Skin epidermis (tissue), 12 donors: ENCODE measurements at regions not wholly inside any gene's neighbourhood (a gene's known extent, or its start where the extent isn't known, plus 50 kb on each side); places are given as distances from the start of the nearest gene placed in this dataset.
"Not testable (repeated sequence)": the region's sequence is repeated elsewhere in the genome, so short reads cannot be mapped to it uniquely, and the experiment has no call there.

Source experiments
- H3K27ac ChIP-seq, 21 experiments: fragments of 200-600 bp; sonication (generic) in 11 of 21; one replicate each; pipeline ENCODE4 v1.5.0; 2020; ENCODE audit warnings: mild to moderate bottlenecking in 3 of 21, inconsistent platforms in 2 of 21, moderate library complexity in 2 of 21
- H3K4me3 ChIP-seq, 7 experiments: fragments of 200-600 bp; sonication (generic) in 2 of 7; one replicate each; pipeline ENCODE4 v1.5.0; 2020; ENCODE audit warnings: inconsistent platforms in 2 of 7, mild to moderate bottlenecking in 2 of 7, moderate library complexity in 1 of 7

DNA sequence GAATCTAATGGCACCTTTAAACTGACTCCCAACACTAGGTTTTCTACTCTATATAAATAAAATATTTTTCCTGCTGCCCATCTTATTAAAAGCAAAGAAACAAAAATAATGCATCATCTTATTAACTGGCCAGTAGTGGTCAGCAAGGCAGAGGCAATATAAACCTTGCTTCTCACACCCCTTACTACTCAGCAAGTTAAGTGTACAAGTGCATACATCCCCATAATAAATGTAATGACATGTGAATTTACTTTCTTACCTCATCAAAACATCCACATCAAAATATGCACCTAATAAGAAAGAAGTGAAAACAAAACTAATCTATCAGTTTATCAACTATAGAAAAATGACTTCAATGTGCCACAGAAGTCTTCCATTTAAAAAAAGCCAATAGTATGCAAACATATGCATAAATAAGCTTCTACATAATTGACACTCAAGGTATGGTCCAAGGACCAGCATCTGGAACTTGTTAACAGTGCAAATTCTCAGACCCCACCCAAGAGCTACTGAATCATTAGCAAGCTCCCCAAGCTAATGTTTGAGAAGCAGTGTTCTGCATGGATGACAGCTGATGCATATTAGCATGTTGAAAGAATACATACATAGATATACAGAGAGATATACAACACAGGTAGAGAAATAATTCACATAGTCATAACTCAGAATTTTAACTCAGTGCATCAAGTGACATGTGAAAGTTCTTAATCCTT lies 182.7 kb downstream of the C7orf25 start:
- Histone ChIP-seq H3K4me3 (no peak overlapping the region), H3K27ac (no peak overlapping the region)

GRCh38 chr7:42727451-42727850 lies 184.4 kb downstream of the C7orf25 start:
- Histone ChIP-seq H3K4me3 (no peak overlapping the region), H3K27ac (no peak overlapping the region)

GRCh38 chr7:42726066-42726785 lies 185.6 kb downstream of the C7orf25 start:
- Histone ChIP-seq H3K27ac (peak overlapping the region in 4 of 21 experiments; percentile 17 to 50 (median 38)), H3K4me3 (no peak overlapping the region)

DNA sequence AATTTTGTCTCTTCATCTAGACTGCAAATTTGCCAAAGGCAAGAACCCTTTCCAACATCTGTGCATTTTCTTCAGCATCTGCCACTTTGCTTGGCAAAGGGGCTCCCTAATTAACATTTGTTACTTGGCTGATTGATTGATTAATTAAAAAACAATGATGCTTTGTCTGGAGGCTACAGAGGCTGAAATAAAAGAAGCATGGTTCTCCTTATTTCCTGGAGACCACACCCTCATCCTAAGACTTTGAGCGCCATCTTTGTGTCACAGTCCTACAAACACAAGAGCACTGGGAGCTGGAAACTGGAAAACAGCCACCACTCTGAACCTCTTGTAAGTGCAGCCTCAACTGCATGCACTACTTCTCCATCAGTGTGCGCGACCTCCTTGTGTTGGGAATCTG lies 189.2 kb downstream of the C7orf25 start:
- Histone ChIP-seq H3K4me3 (no peak overlapping the region), H3K27ac (no peak overlapping the region)

- Histone ChIP-seq H3K27ac (no peak overlapping the region), H3K4me3 (no peak overlapping the region)
Observed at GRCh38 chr7:42722198-42722597, 189.7 kb downstream of the C7orf25 start.

GRCh38 chr7:42720991-42721796 lies 190.7 kb downstream of the C7orf25 start:
- H3K4me3 ChIP-seq, result no peak overlapping the region
- H3K27ac ChIP-seq, result peak overlapping the region in 1 of 21 experiments; percentile 10

GRCh38 chr7:42720012-42720411 lies 191.9 kb downstream of the C7orf25 start:
- Histone ChIP-seq H3K27ac (no peak overlapping the region), H3K4me3 (no peak overlapping the region)

DNA sequence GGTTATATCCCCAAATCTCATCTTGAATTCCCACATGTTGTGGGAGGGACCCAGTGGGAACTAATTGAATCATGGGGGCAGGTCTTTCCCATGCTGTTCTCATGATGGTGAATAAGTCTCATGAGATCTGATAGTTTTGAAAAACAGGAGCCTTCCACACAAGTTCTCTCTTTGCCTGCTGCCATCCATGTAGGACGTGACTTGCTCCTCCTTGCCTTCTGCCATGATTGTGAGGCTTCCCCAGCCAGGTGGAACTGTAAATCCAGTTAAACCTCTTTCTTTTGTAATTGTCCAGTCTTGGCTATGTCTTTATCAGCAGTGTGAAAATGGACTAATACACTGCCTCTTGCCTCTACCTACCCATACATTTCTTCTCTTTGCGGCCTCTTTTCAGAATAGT lies 193.4 kb downstream of the C7orf25 start:
- not testable (repeated sequence) for H3K27ac ChIP-seq, H3K4me3 ChIP-seq

DNA sequence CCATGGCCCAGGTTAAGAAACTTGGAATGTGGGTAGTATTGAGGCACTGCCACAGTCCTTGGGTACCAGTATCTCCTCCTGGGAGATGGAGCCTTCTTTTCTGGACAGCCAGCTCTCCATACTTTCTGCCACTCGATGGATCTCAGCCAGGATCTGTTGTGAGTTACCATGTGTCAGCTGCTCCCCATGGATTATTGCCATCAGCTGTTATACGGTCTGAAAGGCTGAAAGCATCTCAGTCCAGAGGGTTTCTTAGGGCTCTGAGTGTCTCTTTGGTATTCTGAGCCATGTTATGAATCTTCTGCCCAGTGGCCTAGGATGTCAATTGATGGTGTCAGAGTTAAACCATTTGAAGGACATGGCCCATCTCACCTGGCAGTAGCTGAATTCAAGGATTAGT lies 197.5 kb downstream of the C7orf25 start:
- H3K4me3 ChIP-seq, result no peak overlapping the region
- H3K27ac ChIP-seq, result no peak overlapping the region

- H3K4me3 ChIP-seq, result no peak overlapping the region
- no peak overlapping the region for H3K27ac ChIP-seq
Observed at GRCh38 chr7:42709284-42709683, 202.6 kb downstream of the C7orf25 start.

DNA sequence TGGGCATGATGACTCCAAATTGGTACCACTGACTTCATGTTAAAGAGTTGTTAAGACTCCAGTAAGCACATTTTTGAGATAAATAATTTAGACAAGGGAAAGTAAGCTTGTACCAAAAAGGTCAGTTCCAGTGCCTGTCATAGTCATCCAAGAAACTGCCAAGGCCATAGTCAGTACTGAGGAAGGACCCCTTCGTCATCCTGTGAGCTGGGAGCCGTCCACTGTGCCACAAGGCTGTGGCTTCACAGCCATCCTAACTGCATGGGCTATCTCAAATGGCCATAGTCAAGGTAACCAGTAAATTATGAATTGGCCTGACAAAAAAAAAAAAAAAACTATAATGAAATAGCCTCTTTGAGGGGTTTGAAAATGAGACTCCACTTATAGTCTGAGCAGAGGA lies 207.2 kb downstream of the C7orf25 start:
- Histone ChIP-seq H3K4me3 (no peak overlapping the region), H3K27ac (no peak overlapping the region)

- no peak overlapping the region for H3K4me3 ChIP-seq
- H3K27ac ChIP-seq, result no peak overlapping the region
Observed at GRCh38 chr7:42702647-42703046, 209.2 kb downstream of the C7orf25 start.

DNA sequence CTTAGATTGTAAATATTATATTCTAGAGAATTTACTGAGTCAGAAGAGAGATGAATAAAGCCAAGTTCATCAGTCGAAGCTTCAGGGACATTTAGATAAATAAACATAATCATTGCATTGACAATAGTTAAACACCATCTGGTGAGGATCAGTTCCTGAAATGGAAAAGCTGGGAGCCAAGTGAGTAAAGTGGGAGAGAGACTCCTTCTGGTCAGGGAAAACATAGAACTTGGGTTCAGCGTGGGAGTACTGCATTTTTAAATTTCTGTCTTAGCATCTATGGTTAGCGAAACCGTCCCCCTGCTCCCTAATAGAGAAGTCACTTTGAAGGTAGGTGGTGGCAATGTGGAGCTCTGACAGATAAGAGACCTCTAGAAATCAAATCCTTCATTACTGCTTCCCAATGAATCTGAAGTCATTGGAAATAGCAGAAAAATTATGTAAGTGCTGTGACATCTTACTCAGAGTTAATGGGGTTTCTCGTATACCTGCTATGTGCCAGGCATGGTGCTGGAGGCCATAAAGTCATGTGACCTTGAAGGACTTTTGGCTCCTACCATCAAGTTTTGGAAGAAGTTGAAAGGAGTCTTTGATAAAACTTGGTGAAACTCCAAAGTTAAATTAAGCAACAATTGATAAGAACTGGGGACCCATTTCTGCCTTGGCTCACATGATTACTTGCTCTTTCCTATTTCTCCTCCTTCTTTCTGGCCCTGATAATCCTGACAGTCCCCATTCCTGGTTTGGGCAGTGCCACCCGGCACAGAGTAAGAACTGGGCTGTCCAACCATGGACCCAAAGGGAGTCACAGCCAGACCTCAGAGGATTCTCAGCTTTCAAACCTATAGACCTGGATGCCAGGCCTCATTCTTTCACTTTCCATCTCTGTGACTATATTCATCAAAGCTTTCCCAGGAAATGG lies 211.2 kb downstream of the C7orf25 start:
- no peak overlapping the region for H3K27ac ChIP-seq
- no peak overlapping the region for H3K4me3 ChIP-seq

- Histone ChIP-seq H3K4me3 (no peak overlapping the region), H3K27ac (no peak overlapping the region)
Observed at GRCh38 chr7:42699380-42700178, 212.3 kb downstream of the C7orf25 start.

DNA sequence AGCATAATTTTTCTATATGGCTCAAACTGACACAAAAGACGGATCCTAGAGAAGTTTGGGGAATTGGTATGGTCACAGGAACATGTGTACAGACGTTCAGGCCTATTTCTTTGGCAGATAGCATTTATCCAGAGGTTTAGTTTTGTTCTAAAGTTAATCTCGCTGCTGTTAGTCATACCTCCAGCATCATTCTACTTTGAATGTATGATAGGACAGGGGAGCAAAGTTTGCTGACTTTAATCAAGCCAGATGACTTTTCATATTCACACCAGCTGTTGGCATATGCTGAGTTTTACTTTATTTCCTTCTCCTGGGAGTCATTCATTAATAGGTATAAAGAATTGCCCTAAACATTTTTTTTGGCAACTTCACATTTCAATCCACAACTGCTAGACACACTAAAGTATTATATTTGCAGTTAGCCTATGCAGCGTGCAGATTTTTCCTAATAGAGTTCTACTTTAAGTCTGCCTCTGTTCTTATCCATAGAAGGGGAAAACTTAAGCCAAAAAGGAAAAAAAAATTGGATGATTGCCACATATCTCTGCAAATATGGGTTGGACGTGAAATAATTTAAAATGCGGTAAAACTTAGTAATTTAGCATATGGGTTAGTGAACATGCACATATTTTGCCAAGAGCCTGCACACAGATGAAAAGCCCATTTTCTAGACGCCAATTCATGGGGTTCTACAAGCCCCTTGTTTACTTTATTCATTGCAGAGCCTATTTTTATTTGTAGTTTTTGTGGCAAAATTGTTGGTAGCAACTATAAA lies 213.1 kb downstream of the C7orf25 start:
- Histone ChIP-seq H3K27ac (no peak overlapping the region), H3K4me3 (no peak overlapping the region)

DNA sequence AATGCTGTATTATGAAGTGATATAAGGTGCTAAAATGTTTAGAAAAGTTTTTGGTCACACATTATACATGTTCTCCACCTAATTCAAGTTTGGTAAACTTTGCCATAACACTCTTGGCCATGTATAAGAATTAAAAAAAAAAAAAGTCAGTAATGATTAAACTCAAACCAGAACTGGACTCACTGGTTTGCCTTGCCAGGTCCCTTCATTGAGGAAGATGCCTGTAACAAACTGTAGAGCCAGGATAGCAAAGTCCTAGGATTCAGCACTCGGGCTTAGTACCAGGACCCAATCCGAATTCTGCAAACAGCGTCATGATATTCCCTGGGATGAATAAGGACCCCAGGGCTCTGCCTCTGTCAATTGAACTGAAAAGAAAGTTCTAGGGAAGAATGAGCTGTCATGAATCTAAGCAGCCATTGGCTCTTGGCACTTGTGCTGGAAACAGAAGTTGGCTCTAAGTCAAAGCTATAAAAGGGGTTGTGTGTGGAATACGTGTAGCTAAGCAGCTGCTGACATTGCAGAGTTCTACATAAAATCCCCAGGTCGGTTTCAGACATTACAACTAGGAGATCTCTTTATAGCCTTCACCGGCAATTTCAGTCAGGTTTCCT lies 216.9 kb downstream of the C7orf25 start:
- no peak overlapping the region for H3K27ac ChIP-seq
- H3K4me3 ChIP-seq, result no peak overlapping the region

DNA sequence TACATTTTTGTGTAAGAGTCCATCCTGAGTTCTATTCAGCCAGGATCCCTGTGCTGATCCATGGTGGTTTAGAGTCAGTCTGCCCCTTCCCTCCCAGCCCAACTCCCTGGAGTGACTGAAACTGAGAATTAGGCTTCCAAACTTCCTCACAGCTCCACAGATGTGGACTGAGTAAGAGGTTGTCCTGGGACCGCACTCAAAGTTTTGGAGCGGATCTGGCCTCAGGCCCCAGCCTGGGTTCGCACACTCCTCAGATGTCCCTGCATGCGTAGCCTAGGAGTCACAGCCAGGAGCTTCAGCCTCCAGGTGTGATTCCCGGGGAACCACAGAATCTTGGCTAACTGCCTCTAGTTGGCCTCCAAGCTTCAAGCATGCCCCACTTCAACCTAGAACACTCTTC lies 218.1 kb downstream of the C7orf25 start:
- Histone ChIP-seq H3K27ac (no peak overlapping the region), H3K4me3 (no peak overlapping the region)

- H3K27ac ChIP-seq, result peak overlapping the region in 3 of 21 experiments; percentile 17 to 49 (median 24)
- H3K4me3 ChIP-seq, result no peak overlapping the region
Observed at GRCh38 chr7:42692621-42693020, 219.2 kb downstream of the C7orf25 start.
